GM18511 (cell line): ENCODE measurements at regions not wholly inside any gene's neighbourhood (a gene's known extent, or its start where the extent isn't known, plus 50 kb on each side); places are given as distances from the start of the nearest gene placed in this dataset.
"Not testable (repeated sequence)": the region's sequence is repeated elsewhere in the genome, so short reads cannot be mapped to it uniquely, and the experiment has no call there.

Source experiments
- ATAC-seq: cut with Tn5 transposase; IDR thresholded peaks from one replicate; pipeline ENCODE4 v1.9.1; 2021; ENCODE audit warnings: mild to moderate bottlenecking, moderate library complexity; ENCODE audit not compliant: unreplicated experiment

DNA sequence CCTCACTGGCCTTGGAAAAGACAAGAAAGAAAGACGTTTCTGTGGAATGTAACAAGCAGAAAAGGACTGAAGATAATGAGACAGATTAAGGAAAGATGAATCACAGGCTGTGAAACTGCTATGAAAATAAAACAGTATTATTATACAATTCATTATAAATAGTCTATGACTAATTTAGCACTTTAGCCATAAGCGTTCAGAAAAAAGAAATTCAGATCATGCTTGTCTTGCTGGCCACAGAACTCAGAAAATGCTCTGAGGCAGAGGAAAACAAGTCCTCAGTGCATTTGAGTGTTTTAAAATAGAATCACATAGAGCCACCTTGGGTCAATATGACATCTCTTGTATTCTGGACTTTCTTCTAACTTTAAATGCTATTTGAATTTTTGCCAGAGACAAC lies 65.9 kb upstream of the NBPF26 start:
- not testable (repeated sequence) for ATAC-seq

DNA sequence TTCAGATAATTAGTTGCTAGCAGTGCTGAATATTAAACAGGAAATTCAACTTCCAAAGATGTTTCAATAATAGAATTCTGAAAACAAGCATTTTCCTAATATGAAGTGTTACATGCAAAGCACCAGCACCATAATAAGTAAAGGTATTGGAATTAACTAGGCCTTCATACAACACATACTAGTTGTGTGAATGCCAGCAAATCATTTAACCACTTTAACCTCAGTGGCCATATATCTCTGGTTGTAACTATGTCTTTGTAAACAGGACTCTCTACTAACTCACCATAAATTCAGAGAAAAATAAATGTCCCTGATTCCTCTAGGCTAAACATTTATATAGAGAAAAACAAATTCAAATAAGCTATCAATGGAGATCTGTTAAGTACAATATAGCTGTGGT lies 65.1 kb upstream of the NBPF26 start:
- ATAC-seq: not testable (repeated sequence)

DNA sequence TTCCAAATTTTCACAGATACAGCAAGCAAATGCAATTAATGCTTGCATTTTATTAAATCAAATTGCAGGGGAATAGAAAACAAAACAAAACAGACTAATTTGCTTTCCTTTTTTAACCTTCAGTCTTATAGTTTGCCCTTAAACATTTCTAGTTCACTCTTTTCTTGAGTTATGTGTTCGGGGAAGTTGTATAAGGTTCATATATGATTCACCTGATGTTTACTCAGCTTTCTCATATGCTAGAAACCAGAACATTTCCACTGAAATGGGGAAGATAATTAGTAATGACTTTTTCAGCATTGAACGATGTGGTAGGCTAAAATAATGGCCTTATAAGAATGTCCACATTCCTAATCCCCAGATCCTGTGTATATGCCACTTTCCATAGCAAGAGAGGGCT lies 64.6 kb upstream of the NBPF26 start:
- not testable (repeated sequence) for ATAC-seq

DNA sequence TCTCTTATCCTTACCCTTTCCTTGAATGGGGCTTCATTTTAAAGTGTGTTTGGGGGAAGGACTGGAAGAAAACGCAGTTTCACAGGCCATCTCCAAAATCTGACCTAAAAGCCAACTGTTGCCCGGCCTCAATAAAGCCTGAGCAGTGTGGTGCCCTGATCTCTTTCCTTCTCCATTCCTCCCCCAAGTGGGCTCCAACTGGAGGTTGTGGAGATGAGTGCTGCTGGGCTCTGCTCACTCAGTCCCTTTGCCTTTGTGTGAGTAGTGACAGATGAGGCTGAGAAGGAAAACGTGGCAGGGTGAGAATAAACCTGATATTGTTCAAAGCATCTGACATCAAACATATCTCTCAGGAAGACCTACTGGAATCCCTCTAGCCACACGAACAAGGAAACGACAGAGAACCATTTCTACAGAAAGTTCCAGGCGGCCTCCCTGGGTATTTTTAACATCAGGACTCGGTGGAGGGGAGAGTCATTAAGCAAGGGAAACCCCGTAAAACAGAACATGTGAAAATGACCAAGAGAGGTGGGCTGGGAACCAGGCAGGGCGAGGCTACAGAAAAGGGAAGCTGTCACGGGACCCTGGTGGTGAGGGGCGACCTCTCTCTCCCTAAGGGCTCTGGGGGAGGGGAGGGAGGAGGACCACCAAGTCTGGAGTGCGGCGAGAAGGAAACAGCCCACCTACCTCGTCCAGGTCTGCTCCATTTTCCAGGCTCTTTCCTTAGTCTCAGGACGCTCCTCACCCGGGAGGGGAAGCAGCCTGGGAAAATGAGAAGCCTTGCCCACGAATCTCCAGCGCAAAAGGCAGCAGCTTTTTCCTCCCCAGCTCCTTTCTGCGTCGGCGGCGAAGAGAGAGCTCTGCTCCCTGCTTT lies 59.1 kb upstream of the NBPF26 start:
- not testable (repeated sequence) for ATAC-seq

DNA sequence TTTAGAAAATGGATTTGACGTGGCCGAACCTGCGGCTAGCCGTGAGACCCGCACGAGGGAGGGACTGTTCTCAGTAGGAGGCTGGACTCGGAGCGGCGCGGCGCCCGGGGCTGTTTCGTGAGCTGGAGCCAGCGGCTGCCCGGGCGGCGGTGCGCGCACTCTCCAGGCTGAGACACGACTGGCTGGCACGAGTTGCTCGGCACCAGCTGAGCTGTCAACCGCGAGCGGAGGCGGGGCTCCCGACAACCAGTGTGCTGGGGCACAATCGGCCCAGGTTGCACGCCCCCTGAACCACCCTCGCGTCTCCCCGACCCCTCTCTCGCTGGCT lies 58.5 kb upstream of the NBPF26 start:
- ATAC-seq: peak; percentile 72

DNA sequence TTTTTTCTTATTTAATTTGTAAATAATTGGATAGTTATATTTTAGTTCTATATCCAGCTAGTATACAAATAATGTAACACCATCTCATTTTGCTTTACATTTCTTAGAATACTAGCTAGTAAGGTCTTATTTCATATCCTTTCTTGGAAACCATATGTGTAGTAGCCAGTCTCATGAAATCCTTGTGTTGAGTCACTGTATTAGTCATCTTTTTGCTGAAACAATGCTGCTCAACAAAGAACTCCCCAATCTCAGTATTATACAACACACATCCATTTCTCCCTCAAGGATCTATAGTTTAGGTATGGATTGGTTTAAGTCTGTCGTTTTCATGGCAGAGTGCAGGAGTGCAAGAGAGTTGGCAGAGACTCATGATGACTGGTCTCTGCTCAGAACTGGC lies 55.6 kb upstream of the NBPF26 start:
- not testable (repeated sequence) for ATAC-seq
